C4-2B (cell line): ENCODE measurements at regions not wholly inside any gene's neighbourhood (a gene's known extent, or its start where the extent isn't known, plus 50 kb on each side); places are given as distances from the start of the nearest gene placed in this dataset.

Experiments used
- H3K27ac ChIP-seq: fragments of 450-650 bp; 2 replicates; pipeline ENCODE4 v1.5.1; 2017
- CTCF ChIP-seq: fragments of 450-650 bp; conservative IDR thresholded peaks from 2 replicates; pipeline ENCODE4 v1.5.1; 2017; ENCODE audit warnings: mild to moderate bottlenecking
- ZFX ChIP-seq: fragments of 450-650 bp; IDR thresholded peaks from 2 replicates; pipeline ENCODE4 v1.6.1; 2017

GRCh38 chr3:151960961-151961580, 87.6 kb downstream of the SUCNR1 start:
- no peak for TF ChIP-seq ZFX
- no peak for TF ChIP-seq CTCF

GRCh38 chr3:151962352-151962751, 88.9 kb downstream of the SUCNR1 start:
- no peak overlapping the region for H3K27ac ChIP-seq
- no peak for TF ChIP-seq CTCF
- TF ChIP-seq ZFX: no peak

More at GRCh38 chr3:151960961-151961580, 87.6 kb downstream of the SUCNR1 start:
- no peak overlapping the region for H3K27ac ChIP-seq

DNA sequence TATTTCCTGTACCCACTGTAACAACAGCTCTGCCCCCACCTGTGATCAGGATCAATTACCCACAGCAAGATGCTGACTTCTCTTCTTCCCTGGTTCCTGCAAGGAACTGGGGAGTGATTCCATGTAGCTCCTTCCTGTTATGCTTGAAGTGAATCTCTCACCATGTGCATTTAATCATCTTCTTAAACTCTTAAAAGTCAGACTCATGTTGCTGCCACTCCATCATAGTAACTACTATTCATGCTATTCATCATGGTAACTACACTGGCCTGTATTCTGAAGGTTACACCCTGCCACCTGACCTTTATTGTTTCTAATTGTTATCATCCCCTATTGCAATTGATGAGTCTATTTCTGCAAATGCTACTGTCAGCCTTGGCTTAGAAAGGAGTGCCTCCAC, 89.5 kb downstream of the SUCNR1 start:
- no peak overlapping the region for H3K27ac ChIP-seq
- no peak for TF ChIP-seq CTCF
- TF ChIP-seq ZFX: no peak

- no peak for TF ChIP-seq CTCF
- no peak for TF ChIP-seq ZFX
- no peak overlapping the region for H3K27ac ChIP-seq
Measured at GRCh38 chr3:151964743-151965142, 91.3 kb downstream of the SUCNR1 start.

- no peak overlapping the region for H3K27ac ChIP-seq
- TF ChIP-seq ZFX (no peak), CTCF (no peak)
Measured at GRCh38 chr3:151969026-151969642, 95.7 kb downstream of the SUCNR1 start.

DNA sequence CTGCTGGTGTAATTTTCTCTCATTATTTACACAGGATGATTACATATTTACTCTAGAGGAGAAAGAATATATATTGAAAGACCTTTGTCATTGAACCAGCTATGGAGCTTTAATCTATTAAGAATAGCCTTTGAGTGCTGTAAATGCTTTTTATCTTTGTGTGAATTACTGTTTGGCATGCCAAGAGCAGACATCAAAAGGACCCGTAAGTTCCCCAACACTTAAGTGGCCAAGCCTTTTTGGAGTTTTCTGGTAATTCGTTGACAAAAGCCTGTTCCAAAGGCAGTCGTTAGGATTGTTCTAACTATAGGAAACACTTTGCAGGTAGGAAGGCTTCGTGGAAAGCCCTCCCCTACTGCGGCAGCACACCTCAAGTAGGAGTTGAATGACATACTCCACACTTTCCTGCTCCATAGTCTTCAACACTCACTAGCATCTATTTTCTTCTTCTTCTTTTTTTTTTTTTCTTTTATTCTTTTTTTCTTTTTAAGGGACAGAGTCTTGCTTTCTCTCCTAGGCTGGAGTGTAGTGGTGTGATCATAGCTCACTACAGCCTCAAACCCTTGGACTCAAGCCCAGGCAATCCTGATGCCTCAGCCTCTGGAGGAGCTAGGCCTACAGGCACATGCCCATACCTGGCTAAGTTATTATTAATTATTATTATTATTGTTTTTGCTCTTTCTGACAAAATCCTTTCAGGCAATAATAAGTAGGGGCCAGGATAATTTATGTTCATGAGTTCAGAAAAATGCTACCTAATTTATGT, 98.6 kb downstream of the SUCNR1 start:
- H3K27ac ChIP-seq: no peak overlapping the region; the same call in 1 of the 2 replicates
- TF ChIP-seq ZFX: no peak
- TF ChIP-seq CTCF: no peak

DNA sequence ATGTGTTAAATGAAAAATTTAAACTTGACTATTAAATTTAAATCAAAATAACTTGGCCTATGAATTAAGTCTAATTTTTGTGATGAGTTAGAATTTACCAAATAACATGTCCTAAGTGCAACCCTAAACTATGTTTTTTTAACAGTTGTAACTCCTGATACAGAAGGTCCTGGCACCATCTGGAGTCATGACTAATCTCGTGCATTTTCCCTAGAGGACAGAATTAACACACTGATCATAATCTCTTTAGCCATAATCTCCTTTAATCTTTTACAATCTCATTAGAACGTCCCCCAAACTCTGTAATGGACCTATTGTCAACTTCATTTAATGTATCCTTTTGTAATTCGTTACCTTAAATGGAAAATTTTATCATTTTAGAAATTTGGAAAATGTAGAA, 100.6 kb downstream of the SUCNR1 start:
- H3K27ac ChIP-seq: no peak overlapping the region
- no peak for TF ChIP-seq CTCF
- no peak for TF ChIP-seq ZFX
